ENCODE measurements at regions not wholly inside any gene's neighbourhood (a gene's known extent, or its start where the extent isn't known, plus 50 kb on each side); places are given as distances from the start of the nearest gene placed in this dataset.

DNA sequence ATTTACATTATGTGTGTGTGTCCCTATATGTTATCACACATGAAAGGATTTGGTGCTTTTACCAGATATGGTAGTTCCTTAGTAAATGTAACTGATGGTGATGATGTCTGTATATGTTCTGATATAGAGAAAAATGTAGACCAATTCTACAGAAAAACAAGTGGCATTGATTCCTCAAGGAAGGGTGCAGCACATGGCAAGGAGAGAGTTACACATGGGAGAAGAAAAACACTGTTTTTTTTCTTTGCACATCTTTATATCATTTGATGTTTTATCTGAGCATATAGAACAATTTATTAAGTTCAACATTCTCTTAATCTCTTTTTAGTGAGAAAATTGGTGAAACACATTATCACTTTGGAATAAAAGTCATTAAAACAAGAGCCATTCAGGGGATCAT is 535.0 kb upstream of the KLF4 start:
- H3K4me3 ChIP-seq (ENCODE audit: low read depth, low read length), result no peak overlapping the region
- TF ChIP-seq, protein P1, sequence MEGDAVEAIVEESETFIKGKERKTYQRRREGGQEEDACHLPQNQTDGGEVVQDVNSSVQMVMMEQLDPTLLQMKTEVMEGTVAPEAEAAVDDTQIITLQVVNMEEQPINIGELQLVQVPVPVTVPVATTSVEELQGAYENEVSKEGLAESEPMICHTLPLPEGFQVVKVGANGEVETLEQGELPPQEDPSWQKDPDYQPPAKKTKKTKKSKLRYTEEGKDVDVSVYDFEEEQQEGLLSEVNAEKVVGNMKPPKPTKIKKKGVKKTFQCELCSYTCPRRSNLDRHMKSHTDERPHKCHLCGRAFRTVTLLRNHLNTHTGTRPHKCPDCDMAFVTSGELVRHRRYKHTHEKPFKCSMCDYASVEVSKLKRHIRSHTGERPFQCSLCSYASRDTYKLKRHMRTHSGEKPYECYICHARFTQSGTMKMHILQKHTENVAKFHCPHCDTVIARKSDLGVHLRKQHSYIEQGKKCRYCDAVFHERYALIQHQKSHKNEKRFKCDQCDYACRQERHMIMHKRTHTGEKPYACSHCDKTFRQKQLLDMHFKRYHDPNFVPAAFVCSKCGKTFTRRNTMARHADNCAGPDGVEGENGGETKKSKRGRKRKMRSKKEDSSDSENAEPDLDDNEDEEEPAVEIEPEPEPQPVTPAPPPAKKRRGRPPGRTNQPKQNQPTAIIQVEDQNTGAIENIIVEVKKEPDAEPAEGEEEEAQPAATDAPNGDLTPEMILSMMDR (IDR thresholded peaks at IDR 0.05; ENCODE audit: borderline replicate concordance, insufficient read depth, low read depth, low read length), result no peak

DNA sequence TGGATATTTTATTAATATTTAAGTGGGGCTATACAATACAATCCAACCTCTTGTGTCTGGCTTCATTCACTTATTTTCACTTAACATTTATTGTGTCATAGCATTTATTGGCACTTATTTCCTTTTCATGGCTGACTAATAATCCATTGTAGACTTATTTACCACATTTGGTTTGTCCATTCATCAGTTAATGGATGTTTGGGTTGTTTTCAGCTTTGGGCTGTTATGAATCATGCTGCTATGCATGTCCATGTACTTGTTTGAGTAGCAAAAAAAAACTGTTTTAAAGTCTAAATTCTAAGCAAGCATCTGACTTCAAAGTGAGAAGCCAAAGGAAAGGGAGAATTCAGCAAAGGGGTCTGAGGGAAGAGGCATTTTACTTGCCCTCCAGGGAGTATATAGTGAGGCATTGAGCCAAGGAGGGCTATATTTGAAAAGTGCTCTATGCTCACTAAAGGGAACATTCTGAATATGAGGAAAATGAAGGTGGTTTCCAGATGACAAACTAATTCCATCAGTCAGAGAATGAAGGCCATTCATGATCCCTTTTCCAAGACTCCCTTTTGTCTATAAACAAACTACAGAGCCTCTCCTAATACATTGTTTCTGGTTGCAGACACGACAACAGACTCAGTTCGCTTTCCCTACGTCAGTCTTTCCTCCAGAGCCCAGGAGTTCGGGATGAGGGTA is 532.8 kb upstream of the KLF4 start:
- TF ChIP-seq, protein P1 (IDR thresholded peaks at IDR 0.05; ENCODE audit: borderline replicate concordance, insufficient read depth, low read depth, low read length), result no peak
- no peak overlapping the region for H3K4me3 ChIP-seq (ENCODE audit: low read depth, low read length)

DNA sequence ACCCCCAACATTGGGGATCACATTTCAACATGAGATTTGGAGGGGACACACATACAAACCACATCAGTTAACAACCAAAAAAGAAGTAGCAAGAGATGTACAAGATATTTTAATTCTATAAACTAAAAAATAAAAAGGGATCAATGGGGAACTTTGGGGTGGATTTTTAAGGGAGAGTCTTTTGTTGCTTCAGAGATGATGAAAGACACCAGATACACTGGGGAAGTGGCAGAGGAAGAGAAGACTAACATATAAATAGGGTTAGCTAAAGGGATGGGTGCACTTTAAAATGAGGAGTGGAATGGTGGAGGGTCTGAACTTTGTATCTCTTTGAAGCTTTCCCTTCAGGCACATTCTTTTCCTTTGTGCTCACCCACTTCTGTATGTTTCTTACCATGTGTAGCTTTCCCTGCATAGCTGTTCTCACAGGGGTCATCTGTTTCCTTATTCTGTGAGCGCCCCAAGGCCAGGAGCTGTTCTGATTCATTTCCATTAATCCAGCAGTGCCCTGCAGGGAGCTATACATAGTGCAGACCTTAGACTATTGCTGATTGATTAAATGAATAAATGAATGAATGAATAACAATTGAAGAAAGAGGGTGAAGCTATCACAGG is 531.6 kb upstream of the KLF4 start:
- TF ChIP-seq, protein P1 (IDR thresholded peaks at IDR 0.05; ENCODE audit: borderline replicate concordance, insufficient read depth, low read depth, low read length), result no peak
- no peak overlapping the region for H3K4me3 ChIP-seq (ENCODE audit: low read depth, low read length)

DNA sequence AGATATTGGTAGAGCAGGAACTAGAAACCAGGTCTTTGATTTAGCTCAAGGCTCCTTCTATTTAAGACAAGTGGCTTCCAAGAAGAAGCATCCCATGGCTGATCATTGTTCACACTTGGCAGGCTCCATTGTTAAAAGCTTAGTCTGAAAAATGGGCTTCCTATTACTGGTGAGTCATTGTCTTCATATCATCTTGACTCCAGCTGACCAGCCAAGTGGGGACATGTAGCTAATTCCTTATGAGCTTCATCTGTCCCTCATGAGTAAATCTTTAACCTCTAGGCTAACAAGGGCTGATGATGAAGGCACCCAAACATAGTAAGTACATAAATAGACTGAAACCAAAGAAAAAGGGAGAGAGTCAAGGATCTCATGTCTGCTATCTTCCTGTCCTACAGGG is 530.3 kb upstream of the KLF4 start:
- no peak overlapping the region for H3K4me3 ChIP-seq (ENCODE audit: low read depth, low read length)
- TF ChIP-seq, protein P1 (IDR thresholded peaks at IDR 0.05; ENCODE audit: borderline replicate concordance, insufficient read depth, low read depth, low read length), result no peak

DNA sequence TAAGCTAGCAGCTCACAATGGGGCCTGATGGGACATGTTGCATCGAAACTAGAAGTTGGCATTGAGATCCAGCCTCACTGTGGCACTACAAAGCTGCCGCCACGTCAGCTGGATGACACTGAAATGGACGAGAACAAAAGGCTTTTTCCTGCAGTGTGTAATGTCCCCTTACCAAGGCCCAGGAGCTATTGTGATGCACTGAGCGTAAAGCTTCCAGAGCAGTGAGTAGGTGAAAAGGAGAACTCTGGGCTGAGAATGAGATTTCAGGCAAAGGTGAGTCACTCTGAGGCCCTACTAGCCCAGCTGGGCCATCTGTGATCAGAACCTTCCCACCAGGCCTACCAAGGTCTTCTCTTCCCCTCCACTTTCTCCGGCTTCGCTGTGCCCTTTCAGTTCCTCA is 528.1 kb upstream of the KLF4 start:
- no peak overlapping the region for H3K4me3 ChIP-seq (ENCODE audit: low read depth, low read length)
- TF ChIP-seq, protein P1 (IDR thresholded peaks at IDR 0.05; ENCODE audit: borderline replicate concordance, insufficient read depth, low read depth, low read length), result no peak

DNA sequence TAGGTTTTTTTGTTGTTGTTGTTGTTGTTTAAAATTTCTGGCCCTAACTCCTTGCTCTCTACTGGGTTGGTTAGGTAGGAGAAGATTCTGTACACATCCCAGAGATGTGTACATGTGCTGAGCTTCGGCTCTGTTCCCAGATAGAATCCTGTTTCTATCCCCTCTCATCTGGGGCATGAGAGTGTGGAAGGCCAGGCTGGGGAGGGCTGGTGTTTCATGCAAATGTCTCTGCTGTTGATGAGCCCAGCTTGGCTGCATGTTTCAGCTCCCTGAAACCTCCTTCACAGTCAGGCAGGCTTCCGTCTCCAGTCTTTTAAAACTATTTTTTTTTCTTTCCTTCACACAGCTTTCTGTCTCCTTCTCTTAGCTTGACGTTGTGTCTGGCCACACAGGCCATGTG is 526.9 kb upstream of the KLF4 start:
- no peak overlapping the region for H3K4me3 ChIP-seq (ENCODE audit: low read depth, low read length)
- TF ChIP-seq, protein P1 (IDR thresholded peaks at IDR 0.05; ENCODE audit: borderline replicate concordance, insufficient read depth, low read depth, low read length), result no peak

DNA sequence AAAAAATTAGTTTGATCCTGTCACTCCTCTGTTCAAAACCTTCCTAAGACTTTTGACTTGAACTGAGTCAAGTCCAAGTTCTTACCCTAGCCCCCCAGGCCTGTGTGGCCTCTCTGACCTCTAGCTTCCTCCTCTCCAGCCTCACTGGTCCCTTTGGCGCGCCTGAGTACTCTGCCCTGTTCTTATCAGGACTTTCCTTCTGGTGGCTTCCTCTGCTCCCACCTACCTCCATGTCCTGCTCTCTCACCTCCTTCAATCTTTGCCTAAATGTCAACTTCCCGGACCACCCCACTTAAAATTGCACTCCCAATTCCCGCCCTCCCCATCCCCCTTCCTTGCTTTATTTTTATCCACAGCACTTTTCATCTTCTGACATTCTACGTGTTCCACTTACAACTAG is 526.1 kb upstream of the KLF4 start:
- TF ChIP-seq, protein P1 (IDR thresholded peaks at IDR 0.05; ENCODE audit: borderline replicate concordance, insufficient read depth, low read depth, low read length), result no peak
- no peak overlapping the region for H3K4me3 ChIP-seq (ENCODE audit: low read depth, low read length)

All from GM12875 (cell line).